B cell (primary cell): ENCODE measurements at regions not wholly inside any gene's neighbourhood (a gene's known extent, or its start where the extent isn't known, plus 50 kb on each side); places are given as distances from the start of the nearest gene placed in this dataset.

Source experiments
- ATAC-seq: fragments of 200-7000 bp; cut with Tn5 transposase; one replicate; pipeline ENCODE4 v1.10.0; 2021; ENCODE audit warnings: low read depth, mild to moderate bottlenecking, moderate number of reproducible peaks, moderate library complexity
- CTCF ChIA-PET: fragments of 350-600 bp; sonication (Branson Sonifier 250); formaldehyde crosslinking; loops from one replicate; lab custom pipeline; 2021; ENCODE audit warnings: antibody characterized with exemption, inconsistent platforms; lab: Charles Lee
- POLR2A ChIA-PET: fragments of 350-600 bp; sonication (Branson Sonifier 250); formaldehyde crosslinking; loops from one replicate; lab custom pipeline; 2021; ENCODE audit warnings: antibody characterized with exemption; lab: Charles Lee
- DNase-seq: peaks from one replicate; pipeline ENCODE4 v3.0.0; 2013
- H2AFZ ChIP-seq: 2 replicates; pipeline ENCODE4 v1.6.1; 2012; ENCODE audit warnings: mild to moderate bottlenecking, low read depth, low read length; ENCODE audit not compliant: insufficient read depth, poor library complexity, severe bottlenecking
- H3K27ac ChIP-seq, 2 donors: 1 replicate in 1 of 2; 2 replicates in 1 of 2; pipeline ENCODE4 v1.5.1; 2012 to 2013; ENCODE audit warnings: low read length in 2 of 2, mild to moderate bottlenecking in 2 of 2, moderate library complexity in 1 of 2
- H3K27me3 ChIP-seq, 4 experiments: fragments of 200-600 bp in 1 of 4; sonication (generic) in 1 of 4; replicated peaks in 1 of 4; 1 replicate in 2 of 4; 2 replicates in 2 of 4; pipeline versions ENCODE4 v1.6.1 to v1.7.0; 2013 to 2016; ENCODE audit warnings: low read length in 3 of 4, mild to moderate bottlenecking in 2 of 4, mixed read lengths in 1 of 4, moderate library complexity in 1 of 4; ENCODE audit not compliant: insufficient read depth in 4 of 4, control insufficient read depth in 3 of 4; ENCODE audit errors: control extremely low read depth in 1 of 4
- H3K36me3 ChIP-seq, 2 experiments: replicated peaks in 1 of 2; 1 replicate in 1 of 2; 2 replicates in 1 of 2; pipeline versions ENCODE4 v1.6.1 to v1.7.1; 2013; ENCODE audit warnings: low read length in 1 of 2; ENCODE audit not compliant: insufficient read depth in 2 of 2, control insufficient read depth in 1 of 2; ENCODE audit errors: control extremely low read depth in 1 of 2, extremely low read depth in 1 of 2
- H3K4me1 ChIP-seq, 2 donors: fragments of 200-600 bp in 1 of 2; sonication (generic) in 1 of 2; 1 replicate in 1 of 2; 2 replicates in 1 of 2; pipeline versions ENCODE4 v1.5.1 to v1.6.1; 2013 to 2017; ENCODE audit warnings: low read length in 2 of 2; ENCODE audit not compliant: control insufficient read depth in 2 of 2, insufficient read depth in 2 of 2
- H3K4me2 ChIP-seq: replicated peaks from 2 replicates; pipeline ENCODE3; 2012; ENCODE audit warnings: mild to moderate bottlenecking, low read depth, low read length; ENCODE audit not compliant: poor library complexity, severe bottlenecking
- H3K4me3 ChIP-seq, 5 experiments: fragments of 200-600 bp in 1 of 5; sonication (generic) in 1 of 5; 1 replicate in 3 of 5; 2 replicates in 2 of 5; pipeline versions ENCODE4 v1.5.1 to v1.7.0; 2011 to 2016; ENCODE audit warnings: low read length in 4 of 5, mild to moderate bottlenecking in 4 of 5, low read depth in 2 of 5, control low read depth in 1 of 5, moderate library complexity in 1 of 5; ENCODE audit not compliant: insufficient read depth in 1 of 5; ENCODE audit errors: control extremely low read depth in 1 of 5, extremely low read depth in 1 of 5
- H3K79me2 ChIP-seq: fragments of 200-600 bp; sonication (generic); one replicate; pipeline ENCODE4 v1.6.0; 2016; ENCODE audit warnings: low read length; ENCODE audit not compliant: control insufficient read depth, insufficient read depth
- H3K9ac ChIP-seq: fragments of 200-600 bp; sonication (generic); 2 replicates; pipeline ENCODE4 v1.6.1; 2017; ENCODE audit warnings: mild to moderate bottlenecking, low read length, moderate library complexity
- H3K9me3 ChIP-seq, 3 donors: one replicate each; pipeline versions ENCODE4 v1.6.1 to v1.7.1; 2013; ENCODE audit warnings: low read length in 2 of 3; ENCODE audit not compliant: control insufficient read depth in 2 of 3, insufficient read depth in 1 of 3; ENCODE audit errors: control extremely low read depth in 1 of 3
- H4K20me1 ChIP-seq: 2 replicates; pipeline ENCODE4 v1.6.0; 2012; ENCODE audit warnings: mild to moderate bottlenecking, low read length; ENCODE audit not compliant: insufficient read depth, control insufficient read depth, poor library complexity, severe bottlenecking
- H3K27ac Mint-ChIP-seq: one replicate; pipeline ENCODE4 v1.8.0; 2021; ENCODE audit warnings: mixed read lengths
- H3K27me3 Mint-ChIP-seq: one replicate; pipeline ENCODE4 v1.8.0; 2021; ENCODE audit warnings: mixed read lengths
- H3K4me1 Mint-ChIP-seq: one replicate; pipeline ENCODE4 v1.8.0; 2021; ENCODE audit warnings: mixed read lengths
- H3K4me3 Mint-ChIP-seq: one replicate; pipeline ENCODE4 v1.8.0; 2021; ENCODE audit warnings: mixed read lengths
- H3K9me3 Mint-ChIP-seq: one replicate; pipeline ENCODE4 v1.8.0; 2022; ENCODE audit warnings: mixed read lengths; ENCODE audit not compliant: insufficient read depth
- CTCF ChIP-seq: fragments of 200-600 bp; IDR thresholded peaks from one replicate; pipeline ENCODE4 v1.8.0; 2022; ENCODE audit warnings: antibody characterized with exemption, mild to moderate bottlenecking
- EZH2 ChIP-seq: IDR thresholded peaks from 2 replicates; pipeline ENCODE4 v1.6.1; 2012; ENCODE audit warnings: borderline replicate concordance, low read depth, mild to moderate bottlenecking, moderate library complexity, low read length; ENCODE audit not compliant: insufficient read depth, poor library complexity, severe bottlenecking
- WGBS: methylation state at CpG from one replicate; pipeline ENCODE4 v1.1.5; 2013; ENCODE audit warnings: missing lambda C conversion rate; ENCODE audit not compliant: insufficient coverage; 5-methylcytosine and 5-hydroxymethylcytosine counted together
- intact Hi-C: fragments of 100-400 bp; cut with micrococcal nuclease; formaldehyde crosslinking; loops from one replicate; pipeline ENCODE4 v1.10.0; 2022

GRCh38 chr1:4593106-4593505, 61.3 kb upstream of the AJAP1 start:
- no peaks in the 10 kb centered on the region for H3K4me1 ChIP-seq
- no peak overlapping the region for H2AFZ ChIP-seq
- H3K79me2 ChIP-seq = no peaks in the 10 kb centered on the region
- Mint-ChIP-seq H3K4me1 (no peaks in the 10 kb centered on the region), H3K9me3 (no peaks in the 10 kb centered on the region), H3K4me3 (no peak overlapping the region), H3K27ac (no peak overlapping the region), H3K27me3 (peaks cover 15% of the 10 kb centered on the region)
- DNase-seq (no peak), ATAC-seq (no peak)
- CTCF ChIA-PET = no interaction called here
- no peaks in the 10 kb centered on the region for H3K27me3 ChIP-seq
- H4K20me1 ChIP-seq = no peaks in the 10 kb centered on the region
- no peak overlapping the region for H3K9ac ChIP-seq
- H3K36me3 ChIP-seq = no peaks in the 10 kb centered on the region
- POLR2A ChIA-PET = no interaction called here
- H3K9me3 ChIP-seq = no peaks in the 10 kb centered on the region
- no peak overlapping the region for H3K4me2 ChIP-seq
- TF ChIP-seq EZH2 (no peak), CTCF (no peak)
- WGBS = 85% methylated on average over 6 of the region's 7 CpGs
- intact Hi-C loops = no loop called here
- no peak overlapping the region for H3K4me3 ChIP-seq
- H3K27ac ChIP-seq = no peak overlapping the region

- Mint-ChIP-seq H3K9me3 (no peaks in the 10 kb centered on the region), H3K27me3 (peaks cover 3% of the 10 kb centered on the region), H3K4me1 (no peaks in the 10 kb centered on the region), H3K4me3 (no peak overlapping the region), H3K27ac (no peak overlapping the region)
- Histone ChIP-seq H3K4me3 (no peak overlapping the region), H2AFZ (no peak overlapping the region), H3K4me2 (no peak overlapping the region), H4K20me1 (no peaks in the 10 kb centered on the region), H3K9ac (no peak overlapping the region), H3K4me1 (no peaks in the 10 kb centered on the region), H3K79me2 (no peaks in the 10 kb centered on the region), H3K9me3 (peaks cover 0 to 2% (median 0%) of the 10 kb centered on the region in 3 donors), H3K27ac (no peak overlapping the region), H3K27me3 (no peaks in the 10 kb centered on the region), H3K36me3 (no peaks in the 10 kb centered on the region)
- DNase-seq = no peak
- intact Hi-C loops = no loop called here
- CTCF ChIA-PET = interaction anchor here (1.0 kb wide), 1 partner anchor 683 kb away, joined by 3 read pairs; no protein-coding TSS in a partner anchor
- 85% methylated on average over 13 of the region's 13 CpGs for WGBS
- ATAC-seq = no peak
- POLR2A ChIA-PET = no interaction called here
- no peak for TF ChIP-seq CTCF
- TF ChIP-seq EZH2 = no peak
Observed at GRCh38 chr1:4594286-4594991, 60.0 kb upstream of the AJAP1 start.
